ENCODE measurements at regions not wholly inside any gene's neighbourhood (a gene's known extent, or its start where the extent isn't known, plus 50 kb on each side); places are given as distances from the start of the nearest gene placed in this dataset.
A peak's percentile ranks its signal among the peaks of the same experiment; 100 is the strongest.

DNA sequence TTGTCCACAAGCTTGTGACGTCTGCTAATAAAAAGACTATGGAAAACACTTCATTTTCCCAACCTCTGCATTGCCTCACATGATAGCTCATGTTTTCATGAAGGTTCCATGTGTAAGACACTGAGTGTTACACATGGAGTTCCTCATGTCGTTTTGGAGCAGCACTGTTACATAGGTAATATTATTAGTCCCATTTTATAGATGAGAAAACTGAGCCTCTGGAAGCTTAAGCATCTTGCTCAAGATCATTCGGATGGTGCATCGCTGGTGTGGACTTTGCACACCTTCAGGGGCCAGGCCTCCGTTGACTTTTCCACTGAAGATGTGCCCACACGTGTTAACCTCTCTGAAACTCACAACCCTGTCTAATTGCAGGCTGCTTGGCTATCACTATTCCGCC lies 743.4 kb downstream of the UQCRFS1 start:
- no peak for ATAC-seq
- CTCF ChIA-PET, result interaction anchor here (0.7 to 6.8 kb wide), 7 partner anchors 16 to 410 kb away, joined by 3 to 89 read pairs (median 3); no protein-coding TSS in a partner anchor
- no peaks in the 10 kb centered on the region for H3K36me3 Mint-ChIP-seq (ENCODE audit: low read depth)
- H3K27me3 Mint-ChIP-seq (ENCODE audit: low read depth), result no peaks in the 10 kb centered on the region
- no peak for DNase-seq
- POLR2A ChIA-PET, result interaction anchor here (0.5 to 0.9 kb wide), 2 partner anchors 162 to 164 kb away, joined by 3 read pairs; no protein-coding TSS in a partner anchor
- H3K9me3 Mint-ChIP-seq (ENCODE audit: insufficient read depth), result no peaks in the 10 kb centered on the region
- peaks cover 15% of the 10 kb centered on the region for H3K4me1 Mint-ChIP-seq (ENCODE audit: low read depth)
- H3K27ac Mint-ChIP-seq, result no peak overlapping the region
- no peak overlapping the region for H3K4me3 Mint-ChIP-seq

DNA sequence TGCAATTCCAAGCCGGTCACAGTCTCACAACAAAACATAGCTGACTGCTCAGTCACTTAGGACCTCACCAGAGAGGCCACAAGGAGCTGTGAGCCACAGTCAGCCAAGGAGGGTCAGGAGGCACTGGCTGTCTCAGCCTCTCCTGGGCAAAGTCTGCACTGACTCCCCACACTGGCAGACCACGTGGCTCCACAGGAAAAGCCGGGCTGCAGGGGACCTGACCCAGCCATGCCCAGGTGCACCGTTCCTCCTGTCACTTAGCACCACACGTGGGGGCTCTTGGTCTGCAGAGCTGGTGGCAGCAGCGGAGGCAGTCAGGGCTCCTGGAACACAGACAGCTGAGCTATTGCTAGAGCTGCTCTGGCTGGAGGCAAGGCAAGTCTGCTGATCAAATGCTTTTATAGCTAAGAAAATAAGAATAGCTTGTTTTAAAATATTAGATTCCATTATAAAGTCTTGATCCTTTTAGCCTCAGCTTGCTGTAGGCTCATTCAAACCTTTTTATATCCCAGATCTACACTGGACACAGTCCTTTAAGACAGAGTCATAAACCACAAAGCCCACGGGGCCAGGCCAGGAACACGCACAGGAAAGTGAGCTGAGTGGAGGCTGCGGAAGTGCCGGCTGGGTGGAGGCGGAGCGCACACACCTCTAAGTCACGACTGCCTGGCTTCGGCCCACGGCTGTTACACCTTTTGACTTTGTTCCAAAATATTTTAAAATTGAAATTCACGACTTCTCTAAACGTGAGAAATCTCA lies 744.1 kb downstream of the UQCRFS1 start:
- ATAC-seq (peak; percentile 64), DNase-seq (peak; percentile 38)
- H3K9me3 Mint-ChIP-seq (ENCODE audit: insufficient read depth), result no peaks in the 10 kb centered on the region
- peaks cover 15% of the 10 kb centered on the region for H3K4me1 Mint-ChIP-seq (ENCODE audit: low read depth)
- no peak overlapping the region for H3K27ac Mint-ChIP-seq
- POLR2A ChIA-PET, result interaction anchor here (0.5 to 0.9 kb wide), 2 partner anchors 162 to 164 kb away, joined by 3 read pairs; no protein-coding TSS in a partner anchor
- CTCF ChIA-PET, result interaction anchor here (0.6 to 6.8 kb wide), 11 partner anchors 16 to 1303 kb away, joined by 3 to 89 read pairs (median 3); no protein-coding TSS in a partner anchor
- H3K4me3 Mint-ChIP-seq, result no peak overlapping the region
- no peaks in the 10 kb centered on the region for H3K36me3 Mint-ChIP-seq (ENCODE audit: low read depth)
- no peaks in the 10 kb centered on the region for H3K27me3 Mint-ChIP-seq (ENCODE audit: low read depth)

DNA sequence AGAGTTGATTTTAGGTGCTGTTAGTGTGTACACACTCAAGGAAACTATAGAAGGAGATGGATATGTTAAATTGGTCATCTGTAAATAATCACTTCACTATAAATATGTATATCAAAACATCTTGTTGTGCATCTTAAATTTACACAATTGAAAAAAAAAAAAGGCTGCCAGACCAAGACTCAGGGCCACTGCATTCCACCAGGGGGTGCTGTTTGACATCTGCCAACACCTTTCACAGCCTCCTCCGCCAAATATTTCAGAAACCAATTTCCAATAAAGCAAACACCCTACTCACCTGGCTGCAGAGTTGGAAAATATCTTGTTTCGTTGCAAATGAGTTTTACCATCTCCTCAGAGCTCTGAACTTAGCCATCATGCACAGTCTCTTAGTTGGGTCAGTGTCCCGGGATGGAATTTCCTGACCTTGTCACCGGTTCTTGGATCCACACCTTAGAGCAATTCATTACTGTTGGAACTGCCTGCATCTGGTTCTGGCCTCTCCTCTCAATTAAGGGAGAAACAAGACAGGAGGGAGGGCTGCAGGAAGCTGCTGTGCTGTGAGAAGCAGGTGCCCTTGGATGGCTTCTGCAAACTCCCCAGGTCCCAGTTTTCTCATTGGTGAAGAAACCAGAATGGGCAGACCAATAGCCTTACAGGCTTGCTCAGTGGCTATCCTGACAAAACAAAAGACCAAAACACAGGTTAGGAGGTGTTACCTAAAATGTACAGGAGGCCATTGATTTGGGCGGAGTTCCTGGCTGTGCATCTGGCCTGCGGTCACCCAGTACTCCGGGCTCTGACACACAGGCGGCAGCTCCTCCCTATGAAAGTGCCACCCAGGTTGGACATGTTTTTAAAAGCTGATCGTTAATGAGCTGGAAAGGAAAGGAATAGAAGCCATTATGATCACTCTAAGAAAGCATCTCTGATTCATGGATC lies 746.6 kb downstream of the UQCRFS1 start:
- Mint-ChIP-seq H3K36me3 (ENCODE audit: low read depth) (no peaks in the 10 kb centered on the region), H3K9me3 (ENCODE audit: insufficient read depth) (no peaks in the 10 kb centered on the region), H3K27me3 (ENCODE audit: low read depth) (no peaks in the 10 kb centered on the region), H3K4me1 (ENCODE audit: low read depth) (peaks cover 15% of the 10 kb centered on the region), H3K4me3 (no peak overlapping the region), H3K27ac (no peak overlapping the region)
- POLR2A ChIA-PET, result no interaction called here
- CTCF ChIA-PET, result interaction anchor here (0.8 to 6.8 kb wide), 2 partner anchors 166 to 183 kb away, joined by 3 to 89 read pairs; no protein-coding TSS in a partner anchor
- DNase-seq (peak; percentile 77), ATAC-seq (peak; percentile 51)

DNA sequence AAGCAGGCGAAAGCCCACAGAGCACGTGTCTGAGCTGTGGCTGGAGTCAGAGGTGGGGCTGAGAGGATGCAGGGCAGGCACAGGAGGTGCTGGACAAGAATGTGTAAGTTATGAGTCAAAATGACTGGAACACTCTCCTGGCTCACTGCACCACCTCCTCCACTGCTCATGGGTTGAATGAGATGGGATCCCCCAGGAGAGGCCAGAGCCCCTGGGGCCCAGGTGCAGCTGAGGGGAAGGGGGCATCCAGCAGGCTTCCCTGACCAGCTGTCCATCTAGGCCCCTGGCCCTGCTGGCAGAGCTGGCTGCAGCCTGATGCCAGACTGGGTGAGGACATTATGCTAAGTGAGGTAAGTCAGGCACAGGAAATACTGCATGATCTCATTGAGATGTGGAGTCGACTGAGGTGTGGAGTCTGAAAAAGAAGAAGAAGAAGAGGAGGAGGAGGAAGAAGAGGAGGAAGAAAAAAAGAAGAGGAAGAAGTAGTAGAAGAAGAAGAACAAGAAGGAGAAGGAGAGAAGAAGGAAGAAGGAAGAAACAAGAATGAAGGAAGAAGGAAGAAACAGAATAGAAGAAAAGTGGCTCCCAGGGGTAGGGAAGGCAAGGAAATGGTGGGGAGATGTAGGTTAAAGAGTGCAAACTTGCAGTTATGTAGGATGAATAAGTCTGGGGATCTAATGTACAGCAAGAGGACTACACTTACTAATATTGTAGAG lies 747.4 kb downstream of the UQCRFS1 start:
- H3K9me3 Mint-ChIP-seq (ENCODE audit: insufficient read depth), result no peaks in the 10 kb centered on the region

GRCh38 chr19:28463493-28464053 lies 749.4 kb downstream of the UQCRFS1 start:
- CTCF ChIA-PET, result interaction anchor here (6.8 kb wide), 1 partner anchor 169 kb away, joined by 89 read pairs; no protein-coding TSS in a partner anchor

More for the DNA sequence above, 747.4 kb downstream of the UQCRFS1 start:
- ATAC-seq (no peak), DNase-seq (no peak)
- Mint-ChIP-seq H3K36me3 (ENCODE audit: low read depth) (no peaks in the 10 kb centered on the region), H3K4me3 (no peak overlapping the region), H3K27ac (no peak overlapping the region), H3K27me3 (ENCODE audit: low read depth) (no peaks in the 10 kb centered on the region), H3K4me1 (ENCODE audit: low read depth) (peaks cover 15% of the 10 kb centered on the region)
- ChIA-PET CTCF (interaction anchor here (0.8 to 6.8 kb wide), 2 partner anchors 167 to 183 kb away, joined by 3 to 89 read pairs; no protein-coding TSS in a partner anchor), POLR2A (no interaction called here)

DNA sequence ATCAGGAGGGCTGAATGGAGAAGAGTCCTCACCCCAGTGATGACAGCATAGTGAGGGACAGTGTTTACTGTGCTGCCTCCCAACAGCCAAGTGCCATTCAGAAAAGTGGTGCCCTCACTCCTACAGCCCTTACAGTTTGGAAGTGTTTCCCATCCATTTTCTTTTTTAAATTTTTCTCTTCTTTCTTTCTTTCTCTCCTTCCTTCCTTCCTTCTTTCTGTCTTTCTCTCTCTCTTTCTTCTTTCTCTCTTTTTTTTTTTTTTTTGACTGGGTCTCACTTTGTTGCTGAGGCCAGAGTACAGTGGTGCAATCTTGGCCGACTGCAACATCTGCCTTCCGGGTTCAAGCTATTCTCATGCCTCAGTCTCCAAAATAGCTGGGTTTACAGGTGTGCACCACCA lies 755.3 kb downstream of the UQCRFS1 start:
- Mint-ChIP-seq H3K4me1 (ENCODE audit: low read depth) (peaks cover 3% of the 10 kb centered on the region), H3K27ac (no peak overlapping the region), H3K27me3 (ENCODE audit: low read depth) (no peaks in the 10 kb centered on the region), H3K9me3 (ENCODE audit: insufficient read depth) (no peaks in the 10 kb centered on the region), H3K4me3 (no peak overlapping the region), H3K36me3 (ENCODE audit: low read depth) (no peaks in the 10 kb centered on the region)
- DNase-seq, result no peak
- no peak for ATAC-seq
- ChIA-PET CTCF (no interaction called here), POLR2A (no interaction called here)

More at GRCh38 chr19:28463493-28464053, 749.4 kb downstream of the UQCRFS1 start:
- H3K4me3 Mint-ChIP-seq, result no peak overlapping the region
- no peaks in the 10 kb centered on the region for H3K27me3 Mint-ChIP-seq (ENCODE audit: low read depth)
- no peaks in the 10 kb centered on the region for H3K9me3 Mint-ChIP-seq (ENCODE audit: insufficient read depth)
- ATAC-seq (no peak), DNase-seq (no peak)
- POLR2A ChIA-PET, result no interaction called here
- no peak overlapping the region for H3K27ac Mint-ChIP-seq
- H3K36me3 Mint-ChIP-seq (ENCODE audit: low read depth), result no peaks in the 10 kb centered on the region
- H3K4me1 Mint-ChIP-seq (ENCODE audit: low read depth), result peaks cover 8% of the 10 kb centered on the region

GRCh38 chr19:28456708-28457320 lies 756.1 kb downstream of the UQCRFS1 start:
- DNase-seq (no peak), ATAC-seq (no peak)
- Mint-ChIP-seq H3K4me3 (no peak overlapping the region), H3K9me3 (ENCODE audit: insufficient read depth) (no peaks in the 10 kb centered on the region), H3K36me3 (ENCODE audit: low read depth) (no peaks in the 10 kb centered on the region), H3K27ac (no peak overlapping the region), H3K4me1 (ENCODE audit: low read depth) (peaks cover 3% of the 10 kb centered on the region), H3K27me3 (ENCODE audit: low read depth) (no peaks in the 10 kb centered on the region)
- POLR2A ChIA-PET, result no interaction called here
- CTCF ChIA-PET, result no interaction called here

- Mint-ChIP-seq H3K27me3 (ENCODE audit: low read depth) (no peaks in the 10 kb centered on the region), H3K4me3 (no peak overlapping the region), H3K9me3 (ENCODE audit: insufficient read depth) (no peaks in the 10 kb centered on the region), H3K36me3 (ENCODE audit: low read depth) (no peaks in the 10 kb centered on the region), H3K27ac (no peak overlapping the region), H3K4me1 (ENCODE audit: low read depth) (peaks cover 3% of the 10 kb centered on the region)
- ChIA-PET CTCF (no interaction called here), POLR2A (no interaction called here)
- ATAC-seq (no peak), DNase-seq (no peak)
Measured at GRCh38 chr19:28456252-28456651, 756.7 kb downstream of the UQCRFS1 start.

DNA sequence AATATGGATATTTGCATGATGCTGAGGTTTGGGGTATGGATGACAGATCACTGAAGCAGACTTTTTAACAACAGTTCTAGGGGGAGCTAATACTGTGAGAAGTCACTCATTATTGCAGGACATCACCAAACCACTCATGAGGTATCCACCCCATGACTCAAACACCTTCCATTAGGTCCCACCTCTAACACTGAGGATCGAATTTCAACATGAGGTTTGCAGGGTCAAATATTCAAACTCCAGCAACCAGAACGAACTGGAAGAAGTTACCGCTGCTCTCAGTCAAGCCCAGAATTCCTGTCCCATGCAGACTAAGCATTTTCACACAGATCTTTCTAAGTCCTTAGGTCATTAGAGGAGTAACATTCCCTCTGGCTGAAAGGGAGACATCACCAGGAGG lies 758.9 kb downstream of the UQCRFS1 start:
- DNase-seq, result no peak
- no peaks in the 10 kb centered on the region for H3K4me1 Mint-ChIP-seq (ENCODE audit: low read depth)
- no peaks in the 10 kb centered on the region for H3K36me3 Mint-ChIP-seq (ENCODE audit: low read depth)
- no peaks in the 10 kb centered on the region for H3K9me3 Mint-ChIP-seq (ENCODE audit: insufficient read depth)
- ATAC-seq, result no peak
- H3K27ac Mint-ChIP-seq, result no peak overlapping the region
- ChIA-PET POLR2A (no interaction called here), CTCF (no interaction called here)
- H3K27me3 Mint-ChIP-seq (ENCODE audit: low read depth), result no peaks in the 10 kb centered on the region
- H3K4me3 Mint-ChIP-seq, result no peak overlapping the region

- no peaks in the 10 kb centered on the region for H3K4me1 Mint-ChIP-seq (ENCODE audit: low read depth)
- no peak for DNase-seq
- H3K27ac Mint-ChIP-seq, result no peak overlapping the region
- H3K36me3 Mint-ChIP-seq (ENCODE audit: low read depth), result no peaks in the 10 kb centered on the region
- ChIA-PET CTCF (no interaction called here), POLR2A (no interaction called here)
- no peak overlapping the region for H3K4me3 Mint-ChIP-seq
- no peaks in the 10 kb centered on the region for H3K9me3 Mint-ChIP-seq (ENCODE audit: insufficient read depth)
- no peaks in the 10 kb centered on the region for H3K27me3 Mint-ChIP-seq (ENCODE audit: low read depth)
- no peak for ATAC-seq
Measured at GRCh38 chr19:28453420-28453819, 759.5 kb downstream of the UQCRFS1 start.

- no peak for DNase-seq
- Mint-ChIP-seq H3K4me3 (no peak overlapping the region), H3K9me3 (ENCODE audit: insufficient read depth) (no peaks in the 10 kb centered on the region), H3K27me3 (ENCODE audit: low read depth) (no peaks in the 10 kb centered on the region), H3K36me3 (ENCODE audit: low read depth) (no peaks in the 10 kb centered on the region), H3K4me1 (ENCODE audit: low read depth) (no peaks in the 10 kb centered on the region), H3K27ac (no peak overlapping the region)
- POLR2A ChIA-PET, result no interaction called here
- CTCF ChIA-PET, result no interaction called here
- ATAC-seq, result no peak
Measured at GRCh38 chr19:28449803-28450202, 763.1 kb downstream of the UQCRFS1 start.

Data from activated CD8-positive, alpha-beta T cell treated with anti-CD3 and anti-CD28 coated beads, Interleukin-2, amount 10 ng/mL, durations not matched to agents 7 days and 5 days (primary cell).